ENCODE measurements at regions not wholly inside any gene's neighbourhood (a gene's known extent, or its start where the extent isn't known, plus 50 kb on each side); places are given as distances from the start of the nearest gene placed in this dataset.

DNA sequence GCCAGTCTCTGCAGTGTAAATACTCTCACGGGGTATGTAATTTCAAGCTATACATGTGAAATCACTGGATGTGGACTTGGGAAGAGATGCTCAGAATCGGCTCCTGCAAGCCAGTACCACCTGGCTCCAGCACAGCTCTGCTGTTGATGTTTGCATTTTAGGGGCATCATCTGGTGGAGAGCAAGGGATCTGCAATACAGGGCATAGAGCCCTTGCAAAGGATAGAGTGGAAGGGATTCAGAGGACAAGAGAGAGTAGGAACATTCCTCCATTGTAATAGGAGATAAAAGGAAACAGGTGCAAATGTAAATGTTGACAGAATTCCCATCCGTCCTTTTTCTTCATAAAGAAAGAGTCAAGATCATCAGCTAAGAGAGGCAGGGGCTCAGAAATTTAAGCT, 184.1 kb downstream of the PMP22 start:
- TF ChIP-seq, protein P1, sequence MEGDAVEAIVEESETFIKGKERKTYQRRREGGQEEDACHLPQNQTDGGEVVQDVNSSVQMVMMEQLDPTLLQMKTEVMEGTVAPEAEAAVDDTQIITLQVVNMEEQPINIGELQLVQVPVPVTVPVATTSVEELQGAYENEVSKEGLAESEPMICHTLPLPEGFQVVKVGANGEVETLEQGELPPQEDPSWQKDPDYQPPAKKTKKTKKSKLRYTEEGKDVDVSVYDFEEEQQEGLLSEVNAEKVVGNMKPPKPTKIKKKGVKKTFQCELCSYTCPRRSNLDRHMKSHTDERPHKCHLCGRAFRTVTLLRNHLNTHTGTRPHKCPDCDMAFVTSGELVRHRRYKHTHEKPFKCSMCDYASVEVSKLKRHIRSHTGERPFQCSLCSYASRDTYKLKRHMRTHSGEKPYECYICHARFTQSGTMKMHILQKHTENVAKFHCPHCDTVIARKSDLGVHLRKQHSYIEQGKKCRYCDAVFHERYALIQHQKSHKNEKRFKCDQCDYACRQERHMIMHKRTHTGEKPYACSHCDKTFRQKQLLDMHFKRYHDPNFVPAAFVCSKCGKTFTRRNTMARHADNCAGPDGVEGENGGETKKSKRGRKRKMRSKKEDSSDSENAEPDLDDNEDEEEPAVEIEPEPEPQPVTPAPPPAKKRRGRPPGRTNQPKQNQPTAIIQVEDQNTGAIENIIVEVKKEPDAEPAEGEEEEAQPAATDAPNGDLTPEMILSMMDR (IDR thresholded peaks at IDR 0.05): no peak
- no peak for TF ChIP-seq POLR2AphosphoS5 (IDR thresholded peaks at IDR 0.05; ENCODE audit: insufficient read depth in 1 of 2, low read depth in 1 of 2)
- no peak for TF ChIP-seq POLR2A (IDR thresholded peaks at IDR 0.05)
